ENCODE measurements at regions not wholly inside any gene's neighbourhood (a gene's known extent, or its start where the extent isn't known, plus 50 kb on each side); places are given as distances from the start of the nearest gene placed in this dataset.

GRCh38 chr11:98512938-98513337 lies 507.8 kb upstream of the CNTN5 start:
- Histone ChIP-seq H3K9ac (ENCODE audit: low read depth in 1 of 2, low read length in 2 of 2) (no peak overlapping the region), H3K9me3 (ENCODE audit: control insufficient read depth in 4 of 4, low read length in 3 of 4) (no peaks in the 10 kb centered on the region), H3K4me1 (ENCODE audit: control insufficient read depth in 4 of 4, insufficient read depth in 4 of 4, low read length in 3 of 4) (no peaks in the 10 kb centered on the region), H3K4me3 (ENCODE audit: low read depth in 1 of 3, low read length in 3 of 3) (no peak overlapping the region), H3K27ac (ENCODE audit: low read depth in 1 of 2, low read length in 2 of 2) (no peak overlapping the region), H3K27me3 (ENCODE audit: control insufficient read depth in 4 of 4, insufficient read depth in 4 of 4, low read length in 3 of 4) (no peaks in the 10 kb centered on the region), H3K36me3 (ENCODE audit: control insufficient read depth in 4 of 4, insufficient read depth in 3 of 4, low read depth in 1 of 4, low read length in 3 of 4) (no peaks in the 10 kb centered on the region)
- TF ChIP-seq FOXA2 (IDR thresholded peaks at IDR 0.05) = no peak
- TF ChIP-seq SP1 (IDR thresholded peaks at IDR 0.05) = no peak
- TF ChIP-seq JUND (IDR thresholded peaks at IDR 0.05) = no peak
- TF ChIP-seq HNF4A (conservative IDR thresholded peaks at IDR 0.05) = no peak
- no peak for TF ChIP-seq NR2F2 (IDR thresholded peaks at IDR 0.05)
- TF ChIP-seq TAF1 (conservative IDR thresholded peaks at IDR 0.05) = no peak
- no peak for TF ChIP-seq GABPA (IDR thresholded peaks at IDR 0.05 in 1 of 2, conservative IDR thresholded peaks at IDR 0.05 in 1 of 2)
- no peak for TF ChIP-seq ATF3 (IDR thresholded peaks at IDR 0.05)
- no peak for TF ChIP-seq RXRA (IDR thresholded peaks at IDR 0.05)
- no peak for TF ChIP-seq FOXA1 (IDR thresholded peaks at IDR 0.05)
- TF ChIP-seq RAD21 (IDR thresholded peaks at IDR 0.05) = no peak
- TF ChIP-seq MAX (IDR thresholded peaks at IDR 0.05) = no peak
- TF ChIP-seq HNF4G (IDR thresholded peaks at IDR 0.05) = no peak
- TF ChIP-seq, protein P1, sequence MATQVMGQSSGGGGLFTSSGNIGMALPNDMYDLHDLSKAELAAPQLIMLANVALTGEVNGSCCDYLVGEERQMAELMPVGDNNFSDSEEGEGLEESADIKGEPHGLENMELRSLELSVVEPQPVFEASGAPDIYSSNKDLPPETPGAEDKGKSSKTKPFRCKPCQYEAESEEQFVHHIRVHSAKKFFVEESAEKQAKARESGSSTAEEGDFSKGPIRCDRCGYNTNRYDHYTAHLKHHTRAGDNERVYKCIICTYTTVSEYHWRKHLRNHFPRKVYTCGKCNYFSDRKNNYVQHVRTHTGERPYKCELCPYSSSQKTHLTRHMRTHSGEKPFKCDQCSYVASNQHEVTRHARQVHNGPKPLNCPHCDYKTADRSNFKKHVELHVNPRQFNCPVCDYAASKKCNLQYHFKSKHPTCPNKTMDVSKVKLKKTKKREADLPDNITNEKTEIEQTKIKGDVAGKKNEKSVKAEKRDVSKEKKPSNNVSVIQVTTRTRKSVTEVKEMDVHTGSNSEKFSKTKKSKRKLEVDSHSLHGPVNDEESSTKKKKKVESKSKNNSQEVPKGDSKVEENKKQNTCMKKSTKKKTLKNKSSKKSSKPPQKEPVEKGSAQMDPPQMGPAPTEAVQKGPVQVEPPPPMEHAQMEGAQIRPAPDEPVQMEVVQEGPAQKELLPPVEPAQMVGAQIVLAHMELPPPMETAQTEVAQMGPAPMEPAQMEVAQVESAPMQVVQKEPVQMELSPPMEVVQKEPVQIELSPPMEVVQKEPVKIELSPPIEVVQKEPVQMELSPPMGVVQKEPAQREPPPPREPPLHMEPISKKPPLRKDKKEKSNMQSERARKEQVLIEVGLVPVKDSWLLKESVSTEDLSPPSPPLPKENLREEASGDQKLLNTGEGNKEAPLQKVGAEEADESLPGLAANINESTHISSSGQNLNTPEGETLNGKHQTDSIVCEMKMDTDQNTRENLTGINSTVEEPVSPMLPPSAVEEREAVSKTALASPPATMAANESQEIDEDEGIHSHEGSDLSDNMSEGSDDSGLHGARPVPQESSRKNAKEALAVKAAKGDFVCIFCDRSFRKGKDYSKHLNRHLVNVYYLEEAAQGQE (IDR thresholded peaks at IDR 0.05) = no peak
- TF ChIP-seq, protein P2, sequence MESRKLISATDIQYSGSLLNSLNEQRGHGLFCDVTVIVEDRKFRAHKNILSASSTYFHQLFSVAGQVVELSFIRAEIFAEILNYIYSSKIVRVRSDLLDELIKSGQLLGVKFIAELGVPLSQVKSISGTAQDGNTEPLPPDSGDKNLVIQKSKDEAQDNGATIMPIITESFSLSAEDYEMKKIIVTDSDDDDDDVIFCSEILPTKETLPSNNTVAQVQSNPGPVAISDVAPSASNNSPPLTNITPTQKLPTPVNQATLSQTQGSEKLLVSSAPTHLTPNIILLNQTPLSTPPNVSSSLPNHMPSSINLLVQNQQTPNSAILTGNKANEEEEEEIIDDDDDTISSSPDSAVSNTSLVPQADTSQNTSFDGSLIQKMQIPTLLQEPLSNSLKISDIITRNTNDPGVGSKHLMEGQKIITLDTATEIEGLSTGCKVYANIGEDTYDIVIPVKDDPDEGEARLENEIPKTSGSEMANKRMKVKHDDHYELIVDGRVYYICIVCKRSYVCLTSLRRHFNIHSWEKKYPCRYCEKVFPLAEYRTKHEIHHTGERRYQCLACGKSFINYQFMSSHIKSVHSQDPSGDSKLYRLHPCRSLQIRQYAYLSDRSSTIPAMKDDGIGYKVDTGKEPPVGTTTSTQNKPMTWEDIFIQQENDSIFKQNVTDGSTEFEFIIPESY (IDR thresholded peaks at IDR 0.05) = no peak
- TF ChIP-seq EGR1 (IDR thresholded peaks at IDR 0.05; ENCODE audit: low read depth in 2 of 2) = no peak
- TF ChIP-seq, protein P3, sequence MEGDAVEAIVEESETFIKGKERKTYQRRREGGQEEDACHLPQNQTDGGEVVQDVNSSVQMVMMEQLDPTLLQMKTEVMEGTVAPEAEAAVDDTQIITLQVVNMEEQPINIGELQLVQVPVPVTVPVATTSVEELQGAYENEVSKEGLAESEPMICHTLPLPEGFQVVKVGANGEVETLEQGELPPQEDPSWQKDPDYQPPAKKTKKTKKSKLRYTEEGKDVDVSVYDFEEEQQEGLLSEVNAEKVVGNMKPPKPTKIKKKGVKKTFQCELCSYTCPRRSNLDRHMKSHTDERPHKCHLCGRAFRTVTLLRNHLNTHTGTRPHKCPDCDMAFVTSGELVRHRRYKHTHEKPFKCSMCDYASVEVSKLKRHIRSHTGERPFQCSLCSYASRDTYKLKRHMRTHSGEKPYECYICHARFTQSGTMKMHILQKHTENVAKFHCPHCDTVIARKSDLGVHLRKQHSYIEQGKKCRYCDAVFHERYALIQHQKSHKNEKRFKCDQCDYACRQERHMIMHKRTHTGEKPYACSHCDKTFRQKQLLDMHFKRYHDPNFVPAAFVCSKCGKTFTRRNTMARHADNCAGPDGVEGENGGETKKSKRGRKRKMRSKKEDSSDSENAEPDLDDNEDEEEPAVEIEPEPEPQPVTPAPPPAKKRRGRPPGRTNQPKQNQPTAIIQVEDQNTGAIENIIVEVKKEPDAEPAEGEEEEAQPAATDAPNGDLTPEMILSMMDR (IDR thresholded peaks at IDR 0.05; ENCODE audit: low read depth, low read length, missing input control) = no peak
- TF ChIP-seq YY1 (IDR thresholded peaks at IDR 0.05) = no peak
- DNase-seq (ENCODE audit: low spot score) = no peak
